Adrenal gland (tissue), 9 donors: ENCODE measurements at regions not wholly inside any gene's neighbourhood (a gene's known extent, or its start where the extent isn't known, plus 50 kb on each side); places are given as distances from the start of the nearest gene placed in this dataset.

Source experiments
- DNase-seq, 7 donors: peaks; one replicate each; pipeline ENCODE4 v3.0.0-alpha.2; 2019 to 2020
- H3K27ac ChIP-seq, 5 donors: fragments of 200-600 bp; sonication (generic) in 4 of 5; 1 replicate in 3 of 5; 2 replicates in 2 of 5; pipeline versions ENCODE4 v1.5.1 to v1.8.0; 2016 to 2020; ENCODE audit warnings: mild to moderate bottlenecking in 1 of 5
- H3K27me3 ChIP-seq: fragments of 200-600 bp; 2 replicates; pipeline ENCODE4 v1.8.0; 2021
- H3K36me3 ChIP-seq, 2 donors: fragments of 200-600 bp; replicated peaks in 1 of 2; 1 replicate in 1 of 2; 2 replicates in 1 of 2; pipeline versions ENCODE4 v1.5.1 to v1.8.0; 2018 to 2022
- H3K4me1 ChIP-seq, 2 donors: fragments of 200-600 bp; replicated peaks in 1 of 2; 1 replicate in 1 of 2; 2 replicates in 1 of 2; pipeline versions ENCODE4 v1.5.1 to v1.8.0; 2018 to 2021
- H3K4me3 ChIP-seq, 4 donors: fragments of 200-600 bp; sonication (generic) in 3 of 4; one replicate each; pipeline ENCODE4 v1.5.1; 2016 to 2018
- H3K9me3 ChIP-seq, 3 donors: fragments of 200-600 bp; sonication (generic) in 1 of 3; replicated peaks in 1 of 3; 1 replicate in 2 of 3; 2 replicates in 1 of 3; pipeline versions ENCODE4 v1.5.1 to v1.8.0; 2016 to 2021
- POLR2A ChIP-seq, 2 donors: fragments of 450-650 bp; IDR thresholded peaks; one replicate each; pipeline ENCODE4 v1.6.1; 2017; ENCODE audit warnings: antibody characterized with exemption in 2 of 2, mild to moderate bottlenecking in 2 of 2, moderate library complexity in 1 of 2
- WGBS, 4 donors: extraction: QIAGEN DNeasy Blood & Tissue Kit in 2 of 4; methylation state at CpG; one replicate each; pipeline versions ENCODE4 v1.1.5 to v1.1.7; 2013 to 2017; 5-methylcytosine and 5-hydroxymethylcytosine counted together
- intact Hi-C, 2 donors: fragments of 100-400 bp; cut with DNase I; formaldehyde crosslinking; loops; one replicate each; pipeline versions ENCODE4 v1.14.1 to v1.15.0; 2022 to 2023
- TF ChIP-seq, protein P1 (sequence below), 6 experiments: fragments of 450-650 bp in 4 of 6; fragments of 200-600 bp in 2 of 6; sonication (generic) in 1 of 6; IDR thresholded peaks; 1 replicate in 5 of 6; 2 replicates in 1 of 6; pipeline versions ENCODE4 v1.5.1 to v1.8.0; 2016 to 2021; ENCODE audit warnings: antibody characterized with exemption in 6 of 6, mild to moderate bottlenecking in 2 of 6, moderate library complexity in 1 of 6
- donor health status: healthy with polysubstance abuse.
- donor health status: Bipolar disorder and iron deficiency.
- donor health status: DM: yes; HTN: yes; CAD: no.
- donor health status: DM: no; HTN: no; CAD: no.
- donor health status: DM: no; HTN: no; CAD: no.

DNA sequence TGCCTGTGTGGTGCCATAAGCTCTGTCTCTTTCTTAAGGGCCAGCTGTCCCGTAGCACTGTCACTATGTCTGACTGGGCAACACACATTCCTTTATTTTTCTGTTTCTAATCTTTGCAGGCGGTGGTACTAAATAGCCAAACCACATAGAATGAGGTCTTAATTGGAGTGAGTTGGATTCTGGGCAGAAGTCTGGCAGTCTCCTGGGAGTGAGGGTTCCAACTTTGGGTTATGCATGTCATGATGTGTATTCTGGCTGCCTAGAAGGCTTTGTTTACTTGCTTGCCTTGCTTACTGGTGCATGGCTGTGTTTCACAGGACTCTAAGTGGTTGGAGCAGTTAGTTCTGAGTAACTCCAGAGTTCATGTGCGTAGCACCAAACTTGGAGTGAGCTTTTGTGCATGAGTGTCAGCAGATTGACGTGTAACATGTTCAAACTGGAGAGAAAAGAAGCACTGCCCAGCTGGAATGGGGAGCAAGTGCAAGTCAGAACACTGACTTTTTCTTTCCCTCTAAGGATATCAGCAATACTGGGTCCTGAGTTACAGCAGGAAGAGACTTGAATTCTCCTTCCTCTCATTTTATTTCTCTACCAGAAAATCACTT lies 185.8 kb downstream of the PCSK1 start:
- Histone ChIP-seq H3K9me3 (no peaks in the 10 kb centered on the region), H3K4me3 (no peak overlapping the region), H3K36me3 (no peaks in the 10 kb centered on the region), H3K4me1 (no peaks in the 10 kb centered on the region), H3K27ac (no peak overlapping the region), H3K27me3 (no peaks in the 10 kb centered on the region)
- DNase-seq: no peak
- intact Hi-C loops: no loop called here
- 61 to 81% (median 71%) methylated on average over 4 of the region's 4 CpGs for WGBS, 4 donors
- TF ChIP-seq, protein P1, sequence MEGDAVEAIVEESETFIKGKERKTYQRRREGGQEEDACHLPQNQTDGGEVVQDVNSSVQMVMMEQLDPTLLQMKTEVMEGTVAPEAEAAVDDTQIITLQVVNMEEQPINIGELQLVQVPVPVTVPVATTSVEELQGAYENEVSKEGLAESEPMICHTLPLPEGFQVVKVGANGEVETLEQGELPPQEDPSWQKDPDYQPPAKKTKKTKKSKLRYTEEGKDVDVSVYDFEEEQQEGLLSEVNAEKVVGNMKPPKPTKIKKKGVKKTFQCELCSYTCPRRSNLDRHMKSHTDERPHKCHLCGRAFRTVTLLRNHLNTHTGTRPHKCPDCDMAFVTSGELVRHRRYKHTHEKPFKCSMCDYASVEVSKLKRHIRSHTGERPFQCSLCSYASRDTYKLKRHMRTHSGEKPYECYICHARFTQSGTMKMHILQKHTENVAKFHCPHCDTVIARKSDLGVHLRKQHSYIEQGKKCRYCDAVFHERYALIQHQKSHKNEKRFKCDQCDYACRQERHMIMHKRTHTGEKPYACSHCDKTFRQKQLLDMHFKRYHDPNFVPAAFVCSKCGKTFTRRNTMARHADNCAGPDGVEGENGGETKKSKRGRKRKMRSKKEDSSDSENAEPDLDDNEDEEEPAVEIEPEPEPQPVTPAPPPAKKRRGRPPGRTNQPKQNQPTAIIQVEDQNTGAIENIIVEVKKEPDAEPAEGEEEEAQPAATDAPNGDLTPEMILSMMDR (IDR thresholded peaks at IDR 0.05): no peak
- TF ChIP-seq POLR2A (IDR thresholded peaks at IDR 0.05): no peak

DNA sequence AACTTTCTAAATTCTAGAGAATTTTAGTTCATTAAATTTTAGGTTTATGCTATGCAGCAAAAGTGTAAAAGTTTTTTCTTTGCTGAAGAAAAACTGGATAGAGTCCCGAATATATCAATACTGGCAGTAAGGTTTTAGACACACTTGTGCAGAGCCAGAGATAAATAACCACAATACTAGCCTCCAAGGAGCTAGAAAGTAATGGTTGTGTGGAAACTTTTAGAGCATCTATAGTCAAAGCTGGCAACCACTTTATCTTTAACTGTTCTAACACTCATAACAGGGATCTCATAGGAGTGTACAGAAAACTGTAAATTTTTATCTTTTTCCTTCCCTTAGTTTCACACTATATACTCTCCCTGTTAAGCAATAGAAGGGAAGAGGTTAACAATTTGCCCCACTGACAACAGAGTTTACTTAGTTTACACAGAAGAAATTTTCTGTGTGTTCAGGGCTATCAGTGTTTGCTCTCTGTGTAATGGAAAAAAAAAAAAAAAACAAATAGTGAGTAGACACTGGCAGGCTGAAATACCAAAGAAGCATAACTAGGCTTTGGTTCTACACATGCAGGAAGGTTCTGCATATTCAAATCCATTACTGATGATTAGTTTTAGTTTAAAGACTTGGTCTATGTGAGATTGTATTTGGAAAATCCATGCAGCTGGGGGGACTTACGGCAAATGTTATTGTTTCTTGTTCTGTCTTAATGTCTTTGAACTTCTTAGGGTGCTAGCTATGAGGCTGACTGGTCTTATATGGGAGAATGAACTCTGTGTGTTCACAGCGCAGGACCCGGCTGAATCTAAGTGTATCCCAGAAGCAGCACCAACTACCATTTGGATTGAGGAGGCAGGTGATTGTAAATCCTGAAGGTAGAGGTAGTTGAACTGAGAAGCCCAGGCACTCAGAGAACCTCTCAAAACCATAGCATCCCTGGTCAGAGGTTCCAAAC lies 187.6 kb downstream of the PCSK1 start:
- Histone ChIP-seq H3K27ac (no peak overlapping the region), H3K36me3 (no peaks in the 10 kb centered on the region), H3K4me1 (no peaks in the 10 kb centered on the region), H3K9me3 (no peaks in the 10 kb centered on the region), H3K27me3 (no peaks in the 10 kb centered on the region), H3K4me3 (no peak overlapping the region)
- WGBS, 4 donors: 81 to 90% (median 86%) methylated on average over 4 of the region's 4 CpGs
- DNase-seq: no peak
- no peak for TF ChIP-seq POLR2A (IDR thresholded peaks at IDR 0.05)
- intact Hi-C loops: no loop called here

DNA sequence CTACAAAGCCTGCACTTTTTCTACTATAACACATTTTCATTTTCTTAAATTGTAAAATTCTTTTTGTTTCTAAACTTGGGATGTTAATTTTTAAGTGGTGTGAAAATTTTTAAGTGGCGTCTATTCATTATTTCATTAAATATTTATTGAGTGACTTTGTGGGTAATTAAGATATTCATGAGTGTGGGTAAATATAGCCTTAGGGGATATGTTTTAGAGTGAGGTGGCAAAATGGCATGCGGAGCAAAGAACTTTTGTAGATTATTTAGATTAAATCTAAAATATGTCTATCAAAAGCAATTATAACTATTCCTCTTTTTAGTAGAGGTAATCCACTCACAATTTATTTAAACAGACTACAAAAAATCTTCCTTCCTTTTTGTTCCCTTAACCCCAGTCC lies 188.4 kb downstream of the PCSK1 start:
- intact Hi-C loops: no loop called here
- H3K9me3 ChIP-seq: no peaks in the 10 kb centered on the region

DNA sequence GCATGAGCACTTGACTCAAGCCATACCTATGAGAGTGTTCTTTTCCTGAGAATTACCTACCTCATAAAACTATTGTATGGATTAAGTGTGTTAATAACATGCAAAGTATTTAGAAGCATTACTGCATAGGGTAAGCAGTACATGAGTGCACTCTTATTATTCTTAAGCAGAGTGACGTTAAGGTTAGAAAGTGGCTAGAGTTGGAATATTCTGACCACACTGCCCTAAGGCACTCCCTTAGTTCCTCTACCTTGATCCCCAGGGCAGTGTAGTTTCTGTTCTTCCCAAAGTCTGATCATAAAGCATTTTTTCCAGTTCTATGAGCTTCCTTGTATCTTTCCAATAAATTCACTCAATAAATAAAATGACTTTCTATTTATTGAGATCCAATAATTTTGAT lies 189.2 kb downstream of the PCSK1 start:
- Histone ChIP-seq H3K36me3 (no peaks in the 10 kb centered on the region), H3K4me3 (no peak overlapping the region), H3K27me3 (no peaks in the 10 kb centered on the region), H3K9me3 (no peaks in the 10 kb centered on the region), H3K4me1 (no peaks in the 10 kb centered on the region), H3K27ac (no peak overlapping the region)
- WGBS, 4 donors: 59 to 79% (median 71%) methylated on average over 1 of the region's 1 CpG
- intact Hi-C loops: no loop called here
- no peak for TF ChIP-seq POLR2A (IDR thresholded peaks at IDR 0.05)
- TF ChIP-seq, protein P1 (IDR thresholded peaks at IDR 0.05): no peak
- DNase-seq: no peak

More for the DNA sequence above, 188.4 kb downstream of the PCSK1 start:
- TF ChIP-seq, protein P1 (IDR thresholded peaks at IDR 0.05): no peak
- TF ChIP-seq POLR2A (IDR thresholded peaks at IDR 0.05): no peak
- Histone ChIP-seq H3K27me3 (no peaks in the 10 kb centered on the region), H3K4me3 (no peak overlapping the region), H3K36me3 (no peaks in the 10 kb centered on the region), H3K27ac (no peak overlapping the region), H3K4me1 (no peaks in the 10 kb centered on the region)
- 78 to 93% (median 90%) methylated on average over 2 of the region's 2 CpGs for WGBS, 4 donors
- no peak for DNase-seq
